ENCODE measurements at regions not wholly inside any gene's neighbourhood (a gene's known extent, or its start where the extent isn't known, plus 50 kb on each side); places are given as distances from the start of the nearest gene placed in this dataset.

- CTCF ChIA-PET, result no interaction called here
- TF ChIP-seq NFRKB (IDR thresholded peaks at IDR 0.05), result no peak
- TF ChIP-seq HDGF (IDR thresholded peaks at IDR 0.05; ENCODE audit: borderline replicate concordance), result no peak
- no peak for TF ChIP-seq TARDBP (IDR thresholded peaks at IDR 0.05)
- TF ChIP-seq ZNF384 (IDR thresholded peaks at IDR 0.05), result no peak
- no peak for TF ChIP-seq FOXM1 (IDR thresholded peaks at IDR 0.05; ENCODE audit: borderline replicate concordance)
- TF ChIP-seq L3MBTL2 (conservative IDR thresholded peaks at IDR 0.05), result no peak
- no peak for TF ChIP-seq CTBP1 (IDR thresholded peaks at IDR 0.05; ENCODE audit: borderline replicate concordance)
- TF ChIP-seq SP1 (IDR thresholded peaks at IDR 0.05), result no peak
- TF ChIP-seq FOXK2 (IDR thresholded peaks at IDR 0.05), result no peak
- no peak for TF ChIP-seq SUZ12 (IDR thresholded peaks at IDR 0.05)
- TF ChIP-seq BHLHE40 (IDR thresholded peaks at IDR 0.05; ENCODE audit: borderline replicate concordance), result no peak
- TF ChIP-seq ARNT (IDR thresholded peaks at IDR 0.05), result no peak
- no peak for TF ChIP-seq PKNOX1 (IDR thresholded peaks at IDR 0.05)
These were observed 125.6 kb upstream of the PAQR3 start for GRCh38 chr4:79064806-79065205.

GRCh38 chr4:79059631-79060399 is 120.6 kb upstream of the PAQR3 start:
- ChIA-PET CTCF (no interaction called here), POLR2A (no interaction called here)
- no peak for DNase-seq (ENCODE audit: extremely low spot score)
- TF ChIP-seq ARNT (IDR thresholded peaks at IDR 0.05), result no peak
- TF ChIP-seq PKNOX1 (IDR thresholded peaks at IDR 0.05), result no peak
- TF ChIP-seq SUZ12 (IDR thresholded peaks at IDR 0.05), result no peak
- no peak for TF ChIP-seq ELF4 (IDR thresholded peaks at IDR 0.05)
- TF ChIP-seq TARDBP (IDR thresholded peaks at IDR 0.05), result no peak
- no peak for TF ChIP-seq FOXK2 (IDR thresholded peaks at IDR 0.05)
- TF ChIP-seq ZNF384 (IDR thresholded peaks at IDR 0.05), result no peak
- TF ChIP-seq FOXM1 (IDR thresholded peaks at IDR 0.05; ENCODE audit: borderline replicate concordance), result no peak
- no peak for TF ChIP-seq SP1 (IDR thresholded peaks at IDR 0.05)
- no peak for TF ChIP-seq FOXA1 (IDR thresholded peaks at IDR 0.05)
- TF ChIP-seq L3MBTL2 (conservative IDR thresholded peaks at IDR 0.05), result no peak
- no peak for TF ChIP-seq LEF1 (IDR thresholded peaks at IDR 0.05; ENCODE audit: borderline replicate concordance)
- TF ChIP-seq BHLHE40 (IDR thresholded peaks at IDR 0.05; ENCODE audit: borderline replicate concordance), result no peak

More at GRCh38 chr4:79064806-79065205, 125.6 kb upstream of the PAQR3 start:
- POLR2A ChIA-PET, result no interaction called here
- DNase-seq (ENCODE audit: extremely low spot score), result no peak

- no peak for DNase-seq (ENCODE audit: extremely low spot score)
- POLR2A ChIA-PET, result no interaction called here
- CTCF ChIA-PET, result no interaction called here
- TF ChIP-seq NFRKB (IDR thresholded peaks at IDR 0.05) (no peak), PKNOX1 (IDR thresholded peaks at IDR 0.05) (no peak)
These were observed 118.5 kb upstream of the PAQR3 start for GRCh38 chr4:79057772-79058171.

- CTCF ChIA-PET, result no interaction called here
These were observed 114.5 kb upstream of the PAQR3 start for GRCh38 chr4:79053754-79054153.

GRCh38 chr4:79050541-79050880 is 111.3 kb upstream of the PAQR3 start:
- ChIA-PET POLR2A (no interaction called here), CTCF (no interaction called here)
- no peak for DNase-seq (ENCODE audit: extremely low spot score)
- TF ChIP-seq TARDBP (IDR thresholded peaks at IDR 0.05) (no peak), ARNT (IDR thresholded peaks at IDR 0.05) (no peak), ZNF384 (IDR thresholded peaks at IDR 0.05) (no peak), PKNOX1 (IDR thresholded peaks at IDR 0.05) (no peak), L3MBTL2 (conservative IDR thresholded peaks at IDR 0.05) (no peak)

More at GRCh38 chr4:79053754-79054153, 114.5 kb upstream of the PAQR3 start:
- no peak for DNase-seq (ENCODE audit: extremely low spot score)
- POLR2A ChIA-PET, result no interaction called here
- TF ChIP-seq L3MBTL2 (conservative IDR thresholded peaks at IDR 0.05) (no peak), TARDBP (IDR thresholded peaks at IDR 0.05) (no peak), ZNF384 (IDR thresholded peaks at IDR 0.05) (no peak), CTBP1 (IDR thresholded peaks at IDR 0.05; ENCODE audit: borderline replicate concordance) (no peak), FOXA1 (IDR thresholded peaks at IDR 0.05) (no peak), ELF4 (IDR thresholded peaks at IDR 0.05) (no peak), SUZ12 (IDR thresholded peaks at IDR 0.05) (no peak), FOXK2 (IDR thresholded peaks at IDR 0.05) (no peak), BHLHE40 (IDR thresholded peaks at IDR 0.05; ENCODE audit: borderline replicate concordance) (no peak), LEF1 (IDR thresholded peaks at IDR 0.05; ENCODE audit: borderline replicate concordance) (no peak), ARNT (IDR thresholded peaks at IDR 0.05) (no peak), HDGF (IDR thresholded peaks at IDR 0.05; ENCODE audit: borderline replicate concordance) (no peak), FOXM1 (IDR thresholded peaks at IDR 0.05; ENCODE audit: borderline replicate concordance) (no peak), SP1 (IDR thresholded peaks at IDR 0.05) (no peak)

GRCh38 chr4:79049840-79050540 is 110.8 kb upstream of the PAQR3 start:
- no peak for DNase-seq (ENCODE audit: extremely low spot score)
- TF ChIP-seq FOXM1 (IDR thresholded peaks at IDR 0.05; ENCODE audit: borderline replicate concordance) (no peak), PKNOX1 (IDR thresholded peaks at IDR 0.05) (no peak), HDGF (IDR thresholded peaks at IDR 0.05; ENCODE audit: borderline replicate concordance) (no peak), SP1 (IDR thresholded peaks at IDR 0.05) (no peak), ARNT (IDR thresholded peaks at IDR 0.05) (no peak)
- POLR2A ChIA-PET, result no interaction called here
- CTCF ChIA-PET, result no interaction called here
